ENCODE measurements at regions not wholly inside any gene's neighbourhood (a gene's known extent, or its start where the extent isn't known, plus 50 kb on each side); places are given as distances from the start of the nearest gene placed in this dataset.

GRCh38 chr13:22749626-22750025 is 431.2 kb upstream of the SGCG start:
- no peaks in the 10 kb centered on the region for H4K20me1 ChIP-seq (ENCODE audit: control insufficient read depth, insufficient read depth, low read length, poor library complexity, severe bottlenecking)
- H3K27ac ChIP-seq (ENCODE audit: low read length in 2 of 2), result no peak overlapping the region
- WGBS (ENCODE audit: insufficient coverage), result no CpG with 5 or more reads among the region's 1 CpG

GRCh38 chr13:22757530-22758120 is 423.2 kb upstream of the SGCG start:
- no peaks in the 10 kb centered on the region for H4K20me1 ChIP-seq (ENCODE audit: control insufficient read depth, insufficient read depth, low read length, poor library complexity, severe bottlenecking)
- no peak overlapping the region for H3K4me3 ChIP-seq (ENCODE audit: control extremely low read depth in 1 of 5, extremely low read depth in 1 of 5, insufficient read depth in 1 of 5, low read depth in 2 of 5, low read length in 4 of 5)
- POLR2A ChIA-PET, result no interaction called here
- no peak for ATAC-seq (ENCODE audit: low read depth)
- H3K36me3 ChIP-seq (replicated peaks in 1 of 2; ENCODE audit: control extremely low read depth in 1 of 2, control insufficient read depth in 1 of 2, extremely low read depth in 1 of 2, insufficient read depth in 2 of 2, low read length in 1 of 2), result no peaks in the 10 kb centered on the region
- no CpG with 5 or more reads among the region's 3 CpGs for WGBS (ENCODE audit: insufficient coverage)
- no peaks in the 10 kb centered on the region for H3K4me1 Mint-ChIP-seq
- no peaks in the 10 kb centered on the region for H3K4me1 ChIP-seq (ENCODE audit: control insufficient read depth in 2 of 2, insufficient read depth in 2 of 2, low read length in 2 of 2)
- H3K4me2 ChIP-seq (replicated peaks; ENCODE audit: low read depth, low read length, poor library complexity, severe bottlenecking), result no peak overlapping the region
- intact Hi-C loops (cut with micrococcal nuclease), result loop anchor here (1.0 kb wide), 1 partner anchor 1119 kb away; no protein-coding TSS in a partner anchor
- no peak overlapping the region for H3K27ac ChIP-seq (ENCODE audit: low read length in 2 of 2)
- CTCF ChIA-PET, result interaction anchor here (5.4 kb wide), 1 partner anchor 1120 kb away, joined by 33 read pairs; no protein-coding TSS in a partner anchor
- no peaks in the 10 kb centered on the region for H3K9me3 Mint-ChIP-seq (ENCODE audit: insufficient read depth)
- no peak overlapping the region for H3K9ac ChIP-seq (ENCODE audit: low read length)
- no peak for DNase-seq
- H2AFZ ChIP-seq (ENCODE audit: insufficient read depth, low read depth, low read length, poor library complexity, severe bottlenecking), result no peak overlapping the region
- H3K79me2 ChIP-seq (ENCODE audit: control insufficient read depth, insufficient read depth, low read length), result no peaks in the 10 kb centered on the region
- no peaks in the 10 kb centered on the region for H3K27me3 Mint-ChIP-seq
- H3K27ac Mint-ChIP-seq, result no peak overlapping the region
- H3K4me3 Mint-ChIP-seq, result no peak overlapping the region
- H3K27me3 ChIP-seq (replicated peaks in 1 of 4; ENCODE audit: control extremely low read depth in 1 of 4, control insufficient read depth in 3 of 4, insufficient read depth in 4 of 4, low read length in 3 of 4), result no peaks in the 10 kb centered on the region
- peaks cover 0 to 12% (median 0%) of the 10 kb centered on the region in 3 donors for H3K9me3 ChIP-seq (ENCODE audit: control extremely low read depth in 1 of 3, control insufficient read depth in 2 of 3, insufficient read depth in 1 of 3, low read length in 2 of 3)
- no peak for TF ChIP-seq EZH2 (IDR thresholded peaks at IDR 0.05; ENCODE audit: borderline replicate concordance, insufficient read depth, low read depth, low read length, poor library complexity, severe bottlenecking)
- TF ChIP-seq CTCF (IDR thresholded peaks at IDR 0.05), result no peak

More at GRCh38 chr13:22749626-22750025, 431.2 kb upstream of the SGCG start:
- Mint-ChIP-seq H3K27me3 (no peaks in the 10 kb centered on the region), H3K4me1 (no peaks in the 10 kb centered on the region), H3K4me3 (no peak overlapping the region), H3K9me3 (ENCODE audit: insufficient read depth) (no peaks in the 10 kb centered on the region), H3K27ac (no peak overlapping the region)
- no peaks in the 10 kb centered on the region for H3K27me3 ChIP-seq (replicated peaks in 1 of 4; ENCODE audit: control extremely low read depth in 1 of 4, control insufficient read depth in 3 of 4, insufficient read depth in 4 of 4, low read length in 3 of 4)
- H3K79me2 ChIP-seq (ENCODE audit: control insufficient read depth, insufficient read depth, low read length), result no peaks in the 10 kb centered on the region
- CTCF ChIA-PET, result no interaction called here
- POLR2A ChIA-PET, result no interaction called here
- no peak overlapping the region for H3K9ac ChIP-seq (ENCODE audit: low read length)
- H3K36me3 ChIP-seq (replicated peaks in 1 of 2; ENCODE audit: control extremely low read depth in 1 of 2, control insufficient read depth in 1 of 2, extremely low read depth in 1 of 2, insufficient read depth in 2 of 2, low read length in 1 of 2), result no peaks in the 10 kb centered on the region
- H3K4me1 ChIP-seq (ENCODE audit: control insufficient read depth in 2 of 2, insufficient read depth in 2 of 2, low read length in 2 of 2), result no peaks in the 10 kb centered on the region
- H2AFZ ChIP-seq (ENCODE audit: insufficient read depth, low read depth, low read length, poor library complexity, severe bottlenecking), result no peak overlapping the region
- no peak for ATAC-seq (ENCODE audit: low read depth)
- no peak overlapping the region for H3K4me2 ChIP-seq (replicated peaks; ENCODE audit: low read depth, low read length, poor library complexity, severe bottlenecking)
- no peak for DNase-seq
- intact Hi-C loops (cut with micrococcal nuclease), result no loop called here
- H3K4me3 ChIP-seq (ENCODE audit: control extremely low read depth in 1 of 5, extremely low read depth in 1 of 5, insufficient read depth in 1 of 5, low read depth in 2 of 5, low read length in 4 of 5), result no peak overlapping the region
- peaks cover 0 to 14% (median 0%) of the 10 kb centered on the region in 3 donors for H3K9me3 ChIP-seq (ENCODE audit: control extremely low read depth in 1 of 3, control insufficient read depth in 2 of 3, insufficient read depth in 1 of 3, low read length in 2 of 3)
- no peak for TF ChIP-seq CTCF (IDR thresholded peaks at IDR 0.05)
- TF ChIP-seq EZH2 (IDR thresholded peaks at IDR 0.05; ENCODE audit: borderline replicate concordance, insufficient read depth, low read depth, low read length, poor library complexity, severe bottlenecking), result no peak

Data from B cell (primary cell).